CD14-positive monocyte (primary cell): ENCODE measurements at regions not wholly inside any gene's neighbourhood (a gene's known extent, or its start where the extent isn't known, plus 50 kb on each side); places are given as distances from the start of the nearest gene placed in this dataset.

Source experiments
- DNase-seq, 3 donors: peaks; one replicate each; pipeline ENCODE4 v3.0.0-alpha.2; 2011 to 2022
- H2AFZ ChIP-seq: 2 replicates; pipeline ENCODE4 v1.6.0; 2012; ENCODE audit warnings: mild to moderate bottlenecking, low read depth, low read length, inconsistent platforms; ENCODE audit not compliant: insufficient read depth, poor library complexity, severe bottlenecking
- H3K27ac ChIP-seq, 2 donors: 1 replicate in 1 of 2; 2 replicates in 1 of 2; pipeline ENCODE4 v1.5.1; 2012 to 2013; ENCODE audit warnings: low read length in 2 of 2, control low read depth in 1 of 2, inconsistent platforms in 1 of 2, low read depth in 1 of 2, mild to moderate bottlenecking in 1 of 2
- H3K27me3 ChIP-seq, 2 donors: one replicate each; pipeline versions ENCODE4 v1.6.0 to v1.6.1; 2011 to 2013; ENCODE audit warnings: low read length in 2 of 2; ENCODE audit not compliant: control insufficient read depth in 2 of 2, insufficient read depth in 2 of 2
- H3K36me3 ChIP-seq, 2 donors: replicated peaks in 1 of 2; 1 replicate in 1 of 2; 2 replicates in 1 of 2; pipeline versions ENCODE4 v1.5.1 to v1.6.1; 2012 to 2013; ENCODE audit warnings: low read length in 2 of 2, control low read depth in 1 of 2, inconsistent platforms in 1 of 2, mild to moderate bottlenecking in 1 of 2; ENCODE audit not compliant: insufficient read depth in 2 of 2, control insufficient read depth in 1 of 2
- H3K4me1 ChIP-seq, 2 donors: 1 replicate in 1 of 2; 2 replicates in 1 of 2; pipeline versions ENCODE4 v1.5.1 to v1.6.1; 2012 to 2013; ENCODE audit warnings: low read length in 2 of 2, control low read depth in 1 of 2, inconsistent platforms in 1 of 2, mild to moderate bottlenecking in 1 of 2, moderate library complexity in 1 of 2; ENCODE audit not compliant: insufficient read depth in 2 of 2, control insufficient read depth in 1 of 2
- H3K4me2 ChIP-seq: replicated peaks from 2 replicates; pipeline ENCODE3; 2012; ENCODE audit warnings: low read length, moderate library complexity, mild to moderate bottlenecking; ENCODE audit not compliant: poor library complexity, severe bottlenecking; ENCODE audit errors: extremely low read depth
- H3K4me3 ChIP-seq, 3 experiments: fragments of 200-600 bp in 1 of 3; sonication (generic) in 1 of 3; replicated peaks in 1 of 3; 1 replicate in 2 of 3; 2 replicates in 1 of 3; pipeline ENCODE4 v1.5.1; 2011 to 2013; ENCODE audit warnings: low read length in 3 of 3, mild to moderate bottlenecking in 3 of 3, control low read depth in 2 of 3, low read depth in 2 of 3, inconsistent platforms in 1 of 3, moderate library complexity in 1 of 3
- H3K79me2 ChIP-seq: 2 replicates; pipeline ENCODE4 v1.6.0; 2012; ENCODE audit warnings: mild to moderate bottlenecking, control low read depth, inconsistent platforms, low read length, moderate library complexity; ENCODE audit not compliant: insufficient read depth
- H3K9ac ChIP-seq: 2 replicates; pipeline ENCODE4 v1.6.0; 2017; ENCODE audit warnings: low read length, mild to moderate bottlenecking; ENCODE audit not compliant: insufficient read depth, poor library complexity, severe bottlenecking
- H3K9me3 ChIP-seq, 2 donors: replicated peaks in 1 of 2; 1 replicate in 1 of 2; 2 replicates in 1 of 2; pipeline versions ENCODE4 v1.5.1 to v1.6.1; 2012 to 2013; ENCODE audit warnings: low read length in 2 of 2, control low read depth in 1 of 2; ENCODE audit not compliant: control insufficient read depth in 1 of 2, insufficient read depth in 1 of 2
- H4K20me1 ChIP-seq: 2 replicates; pipeline ENCODE4 v1.6.0; 2012; ENCODE audit warnings: mild to moderate bottlenecking, low read length, control low read depth, moderate library complexity; ENCODE audit not compliant: insufficient read depth
- H3K27ac Mint-ChIP-seq, 7 donors: one replicate each; pipeline ENCODE4 v1.8.0; 2020; ENCODE audit warnings: mild to moderate bottlenecking in 7 of 7, mixed read lengths in 7 of 7, moderate library complexity in 6 of 7, inconsistent platforms in 2 of 7
- H3K27me3 Mint-ChIP-seq, 3 donors: one replicate each; pipeline ENCODE4 v1.8.0; 2021 to 2022; ENCODE audit warnings: low read depth in 3 of 3, mild to moderate bottlenecking in 3 of 3, mixed read lengths in 3 of 3, moderate library complexity in 3 of 3, inconsistent platforms in 1 of 3
- H3K36me3 Mint-ChIP-seq, 2 donors: one replicate each; pipeline ENCODE4 v1.8.0; 2020; ENCODE audit warnings: mixed read lengths in 2 of 2, inconsistent platforms in 1 of 2, mild to moderate bottlenecking in 1 of 2
- H3K4me1 Mint-ChIP-seq: one replicate; pipeline ENCODE4 v1.8.0; 2020; ENCODE audit warnings: mild to moderate bottlenecking, mixed read lengths
- H3K4me3 Mint-ChIP-seq, 2 donors: one replicate each; pipeline ENCODE4 v1.8.0; 2020; ENCODE audit warnings: mild to moderate bottlenecking in 2 of 2, mixed read lengths in 2 of 2, moderate library complexity in 1 of 2
- H3K9me3 Mint-ChIP-seq, 7 donors: one replicate each; pipeline ENCODE4 v1.8.0; 2020 to 2022; ENCODE audit warnings: mixed read lengths in 7 of 7, mild to moderate bottlenecking in 6 of 7, moderate library complexity in 6 of 7, inconsistent platforms in 2 of 7
- WGBS: methylation state at CpG from one replicate; pipeline ENCODE4 v1.1.5; 2013; ENCODE audit warnings: missing lambda C conversion rate; ENCODE audit not compliant: insufficient coverage; 5-methylcytosine and 5-hydroxymethylcytosine counted together
- intact Hi-C, 2 donors: fragments of 100-400 bp; cut with micrococcal nuclease; formaldehyde crosslinking; loops; one replicate each; pipeline versions ENCODE4 v1.15.0 to v1.15.1; 2023
- TF ChIP-seq, protein P1 (sequence below): fragments of 200-600 bp; IDR thresholded peaks from one replicate; pipeline ENCODE4 v1.8.0; 2022; ENCODE audit warnings: antibody characterized with exemption, mild to moderate bottlenecking

DNA sequence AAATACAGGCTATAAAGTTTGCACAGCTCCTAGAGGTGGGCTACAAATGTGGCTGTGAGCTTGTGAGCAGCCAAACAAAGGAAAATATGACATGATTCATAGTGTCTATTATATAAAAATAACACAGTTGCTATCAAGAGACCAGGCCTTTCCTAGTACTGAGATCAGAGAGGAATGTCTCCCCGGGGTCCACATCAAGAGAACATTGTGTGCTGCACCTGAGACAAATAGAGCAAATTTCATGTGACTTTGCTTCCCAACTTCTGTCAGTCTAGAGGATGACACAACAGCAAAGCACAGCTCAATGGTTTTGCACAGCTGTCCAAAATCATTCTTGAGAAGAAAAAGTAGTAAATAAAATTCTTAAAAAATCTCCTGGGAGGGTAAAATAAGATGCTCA is 297.5 kb upstream of the PRKD1 start:
- Mint-ChIP-seq H3K4me1 (no peaks in the 10 kb centered on the region), H3K27ac (no peak overlapping the region), H3K4me3 (no peak overlapping the region), H3K36me3 (no peaks in the 10 kb centered on the region), H3K9me3 (peaks cover 0 to 1% (median 0%) of the 10 kb centered on the region in 7 donors), H3K27me3 (peaks cover 0 to 4% (median 0%) of the 10 kb centered on the region in 3 donors)
- Histone ChIP-seq H3K36me3 (no peaks in the 10 kb centered on the region), H3K4me3 (no peak overlapping the region), H2AFZ (no peak overlapping the region), H3K9me3 (no peaks in the 10 kb centered on the region), H4K20me1 (no peaks in the 10 kb centered on the region), H3K9ac (no peak overlapping the region), H3K27me3 (no peaks in the 10 kb centered on the region), H3K27ac (no peak overlapping the region), H3K4me2 (no peak overlapping the region), H3K4me1 (no peaks in the 10 kb centered on the region), H3K79me2 (no peaks in the 10 kb centered on the region)
- DNase-seq: no peak
- TF ChIP-seq, protein P1, sequence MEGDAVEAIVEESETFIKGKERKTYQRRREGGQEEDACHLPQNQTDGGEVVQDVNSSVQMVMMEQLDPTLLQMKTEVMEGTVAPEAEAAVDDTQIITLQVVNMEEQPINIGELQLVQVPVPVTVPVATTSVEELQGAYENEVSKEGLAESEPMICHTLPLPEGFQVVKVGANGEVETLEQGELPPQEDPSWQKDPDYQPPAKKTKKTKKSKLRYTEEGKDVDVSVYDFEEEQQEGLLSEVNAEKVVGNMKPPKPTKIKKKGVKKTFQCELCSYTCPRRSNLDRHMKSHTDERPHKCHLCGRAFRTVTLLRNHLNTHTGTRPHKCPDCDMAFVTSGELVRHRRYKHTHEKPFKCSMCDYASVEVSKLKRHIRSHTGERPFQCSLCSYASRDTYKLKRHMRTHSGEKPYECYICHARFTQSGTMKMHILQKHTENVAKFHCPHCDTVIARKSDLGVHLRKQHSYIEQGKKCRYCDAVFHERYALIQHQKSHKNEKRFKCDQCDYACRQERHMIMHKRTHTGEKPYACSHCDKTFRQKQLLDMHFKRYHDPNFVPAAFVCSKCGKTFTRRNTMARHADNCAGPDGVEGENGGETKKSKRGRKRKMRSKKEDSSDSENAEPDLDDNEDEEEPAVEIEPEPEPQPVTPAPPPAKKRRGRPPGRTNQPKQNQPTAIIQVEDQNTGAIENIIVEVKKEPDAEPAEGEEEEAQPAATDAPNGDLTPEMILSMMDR: no peak
- 100% methylated on average over 1 of the region's 1 CpG for WGBS
- intact Hi-C loops: no loop called here

DNA sequence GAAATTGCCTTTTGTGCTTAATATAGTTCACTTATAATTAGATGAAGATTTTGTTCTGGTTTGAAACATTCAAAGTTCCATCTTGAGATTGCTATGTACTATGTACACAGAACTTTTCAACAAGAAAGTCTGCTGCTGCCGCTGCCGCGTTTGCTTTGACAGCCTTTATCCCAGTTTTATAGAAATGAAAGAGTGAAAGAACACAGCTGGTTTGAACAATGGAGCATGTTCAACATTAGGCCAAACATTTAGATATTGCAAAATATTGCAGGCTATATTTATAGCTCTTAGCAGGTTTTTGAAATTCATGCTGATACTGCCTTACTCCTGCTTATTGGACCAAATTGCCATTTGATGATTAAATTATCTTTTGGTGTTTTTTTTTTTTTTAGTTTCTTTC is 299.8 kb upstream of the PRKD1 start:
- H3K27ac ChIP-seq: no peak overlapping the region
- Mint-ChIP-seq H3K9me3 (peaks cover 0 to 1% (median 0%) of the 10 kb centered on the region in 7 donors), H3K27ac (no peak overlapping the region), H3K4me1 (no peaks in the 10 kb centered on the region), H3K4me3 (no peak overlapping the region), H3K36me3 (no peaks in the 10 kb centered on the region), H3K27me3 (peaks cover 0 to 1% (median 0%) of the 10 kb centered on the region in 3 donors)
- H2AFZ ChIP-seq: no peak overlapping the region
- no peaks in the 10 kb centered on the region for H3K27me3 ChIP-seq
- H3K9me3 ChIP-seq: no peaks in the 10 kb centered on the region
- H3K4me1 ChIP-seq: no peaks in the 10 kb centered on the region
- no CpG with 5 or more reads among the region's 3 CpGs for WGBS
- H4K20me1 ChIP-seq: no peaks in the 10 kb centered on the region
- no peak for DNase-seq
- no peak overlapping the region for H3K4me2 ChIP-seq
- intact Hi-C loops: no loop called here
- H3K36me3 ChIP-seq: no peaks in the 10 kb centered on the region
- TF ChIP-seq, protein P1: no peak
- H3K79me2 ChIP-seq: no peaks in the 10 kb centered on the region
- H3K9ac ChIP-seq: no peak overlapping the region
- no peak overlapping the region for H3K4me3 ChIP-seq
